Breast epithelium (tissue), 4 donors: ENCODE measurements at regions not wholly inside any gene's neighbourhood (a gene's known extent, or its start where the extent isn't known, plus 50 kb on each side); places are given as distances from the start of the nearest gene placed in this dataset.
"Not testable (repeated sequence)": the region's sequence is repeated elsewhere in the genome, so short reads cannot be mapped to it uniquely, and the experiment has no call there.

ENCODE experiments used
- DNase-seq, 2 donors: peaks; one replicate each; pipeline ENCODE4 v3.0.0-alpha.2; 2019; ENCODE audit warnings: low spot score in 2 of 2
- H3K27ac ChIP-seq, 2 donors: fragments of 200-600 bp; sonication (generic) in 1 of 2; one replicate each; pipeline ENCODE4 v1.5.1; 2016 to 2019; ENCODE audit warnings: mild to moderate bottlenecking in 1 of 2
- H3K27me3 ChIP-seq, 2 donors: fragments of 200-600 bp; sonication (generic) in 1 of 2; one replicate each; pipeline versions ENCODE4 v1.5.1 to v1.6.0; 2017 to 2019; ENCODE audit warnings: control low read depth in 1 of 2, mild to moderate bottlenecking in 1 of 2
- H3K36me3 ChIP-seq: fragments of 200-600 bp; one replicate; pipeline ENCODE4 v1.5.1; 2019
- H3K4me1 ChIP-seq, 2 donors: fragments of 200-600 bp; sonication (generic); one replicate each; pipeline ENCODE4 v1.5.1; 2016 to 2019; ENCODE audit warnings: control low read depth in 1 of 2
- H3K4me3 ChIP-seq, 3 donors: fragments of 200-600 bp; sonication (generic); 1 replicate in 2 of 3; 2 replicates in 1 of 3; pipeline ENCODE4 v1.5.1; 2016 to 2019; ENCODE audit warnings: mild to moderate bottlenecking in 3 of 3, moderate library complexity in 2 of 3
- H3K9me3 ChIP-seq, 2 donors: fragments of 200-600 bp; sonication (generic) in 1 of 2; one replicate each; pipeline ENCODE4 v1.5.1; 2016 to 2019; ENCODE audit warnings: control low read depth in 1 of 2
- CTCF ChIP-seq, 3 donors: fragments of 450-650 bp; IDR thresholded peaks; one replicate each; pipeline ENCODE4 v1.5.1; 2016 to 2017; ENCODE audit warnings: antibody characterized with exemption in 3 of 3, mild to moderate bottlenecking in 3 of 3, moderate library complexity in 3 of 3
- POLR2A ChIP-seq: fragments of 450-650 bp; IDR thresholded peaks from one replicate; pipeline ENCODE4 v1.6.1; 2016; ENCODE audit warnings: antibody characterized with exemption, mild to moderate bottlenecking, moderate library complexity
- POLR2AphosphoS5 ChIP-seq, 3 donors: sonication (generic); formaldehyde crosslinking; IDR thresholded peaks; one replicate each; pipeline ENCODE4 v1.6.1; 2017; ENCODE audit warnings: antibody characterized with exemption in 3 of 3
- intact Hi-C: fragments of 100-400 bp; cut with DNase I; formaldehyde crosslinking; loops from one replicate; pipeline ENCODE4 v1.15.1; 2023; ENCODE audit warnings: low total_unique reads

- H3K27me3 ChIP-seq = no peaks in the 10 kb centered on the region
Observed at GRCh38 chr22:33126881-33127280, 68.7 kb upstream of the SYN3 start.

GRCh38 chr22:33124471-33124870 is 66.3 kb upstream of the SYN3 start:
- H3K4me3 ChIP-seq = no peak overlapping the region
- no peak overlapping the region for H3K27ac ChIP-seq
- DNase-seq = no peak
- H3K36me3 ChIP-seq = no peaks in the 10 kb centered on the region
- intact Hi-C loops = no loop called here
- no peaks in the 10 kb centered on the region for H3K9me3 ChIP-seq
- no peak for TF ChIP-seq POLR2A
- no peak for TF ChIP-seq POLR2AphosphoS5 (IDR thresholded peaks at IDR 0.05)
- TF ChIP-seq CTCF (IDR thresholded peaks at IDR 0.05) = no peak
- no peaks in the 10 kb centered on the region for H3K4me1 ChIP-seq
- no peaks in the 10 kb centered on the region for H3K27me3 ChIP-seq

More at GRCh38 chr22:33126881-33127280, 68.7 kb upstream of the SYN3 start:
- Histone ChIP-seq H3K9me3 (no peaks in the 10 kb centered on the region), H3K4me3 (no peak overlapping the region), H3K36me3 (no peaks in the 10 kb centered on the region), H3K27ac (no peak overlapping the region), H3K4me1 (no peaks in the 10 kb centered on the region)
- intact Hi-C loops = no loop called here
- no peak for DNase-seq
- TF ChIP-seq CTCF (IDR thresholded peaks at IDR 0.05) (no peak), POLR2AphosphoS5 (IDR thresholded peaks at IDR 0.05) (no peak), POLR2A (no peak)

GRCh38 chr22:33122439-33122838 is 64.3 kb upstream of the SYN3 start:
- H3K4me1 ChIP-seq, H3K27me3 ChIP-seq, intact Hi-C loops, DNase-seq, H3K4me3 ChIP-seq, H3K27ac ChIP-seq, H3K36me3 ChIP-seq, H3K9me3 ChIP-seq: not testable (repeated sequence)

- Histone ChIP-seq H3K9me3 (no peaks in the 10 kb centered on the region), H3K4me1 (no peaks in the 10 kb centered on the region), H3K27ac (no peak overlapping the region), H3K36me3 (no peaks in the 10 kb centered on the region), H3K4me3 (no peak overlapping the region), H3K27me3 (no peaks in the 10 kb centered on the region)
- intact Hi-C loops = no loop called here
- TF ChIP-seq POLR2AphosphoS5 (IDR thresholded peaks at IDR 0.05) = no peak
- TF ChIP-seq CTCF (IDR thresholded peaks at IDR 0.05) = no peak
- no peak for TF ChIP-seq POLR2A
- no peak for DNase-seq
Observed at GRCh38 chr22:33119044-33119443, 60.9 kb upstream of the SYN3 start.

- intact Hi-C loops = no loop called here
- Histone ChIP-seq H3K9me3 (no peaks in the 10 kb centered on the region), H3K27ac (no peak overlapping the region), H3K27me3 (no peaks in the 10 kb centered on the region), H3K36me3 (no peaks in the 10 kb centered on the region), H3K4me3 (no peak overlapping the region), H3K4me1 (no peaks in the 10 kb centered on the region)
- DNase-seq = no peak
- no peak for TF ChIP-seq POLR2AphosphoS5 (IDR thresholded peaks at IDR 0.05)
- TF ChIP-seq POLR2A = no peak
- no peak for TF ChIP-seq CTCF (IDR thresholded peaks at IDR 0.05)
Observed at GRCh38 chr22:33117821-33118220, 59.6 kb upstream of the SYN3 start.

GRCh38 chr22:33116841-33117547 is 58.8 kb upstream of the SYN3 start:
- Histone ChIP-seq H3K4me1 (no peaks in the 10 kb centered on the region), H3K27me3 (no peaks in the 10 kb centered on the region), H3K36me3 (no peaks in the 10 kb centered on the region), H3K9me3 (no peaks in the 10 kb centered on the region), H3K27ac (no peak overlapping the region), H3K4me3 (no peak overlapping the region)
- intact Hi-C loops = no loop called here
- TF ChIP-seq CTCF (IDR thresholded peaks at IDR 0.05) (no peak), POLR2A (no peak), POLR2AphosphoS5 (IDR thresholded peaks at IDR 0.05) (no peak)
- DNase-seq = no peak
